ENCODE measurements at regions not wholly inside any gene's neighbourhood (a gene's known extent, or its start where the extent isn't known, plus 50 kb on each side); places are given as distances from the start of the nearest gene placed in this dataset.

- DNase-seq (ENCODE audit: low spot score) = peak; percentile 75
Observed at GRCh38 chr3:124401843-124402242, 328.4 kb upstream of the UMPS start.

- DNase-seq (ENCODE audit: low spot score) = no peak
Observed at GRCh38 chr3:124402791-124403190, 327.5 kb upstream of the UMPS start.

- no peak for DNase-seq (ENCODE audit: low spot score)
Observed at GRCh38 chr3:124404621-124405020, 325.6 kb upstream of the UMPS start.

GRCh38 chr3:124407260-124407659, 323.0 kb upstream of the UMPS start:
- DNase-seq (ENCODE audit: low spot score) = no peak

- peak; percentile 31 for DNase-seq (ENCODE audit: low spot score)
Observed at GRCh38 chr3:124409650-124410275, 320.5 kb upstream of the UMPS start.

- DNase-seq (ENCODE audit: low spot score) = no peak
Observed at GRCh38 chr3:124410471-124410870, 319.8 kb upstream of the UMPS start.

GRCh38 chr3:124411728-124412127, 318.5 kb upstream of the UMPS start:
- no peak for DNase-seq (ENCODE audit: low spot score)

GRCh38 chr3:124412644-124413043, 317.6 kb upstream of the UMPS start:
- DNase-seq (ENCODE audit: low spot score) = no peak

GRCh38 chr3:124413393-124413792, 316.9 kb upstream of the UMPS start:
- no peak for DNase-seq (ENCODE audit: low spot score)

- DNase-seq (ENCODE audit: low spot score) = peak; percentile 49
Observed at GRCh38 chr3:124413989-124414598, 316.2 kb upstream of the UMPS start.

- DNase-seq (ENCODE audit: low spot score) = no peak
Observed at GRCh38 chr3:124415446-124415960, 314.7 kb upstream of the UMPS start.

GRCh38 chr3:124419303-124419702, 310.9 kb upstream of the UMPS start:
- DNase-seq (ENCODE audit: low spot score) = no peak

GRCh38 chr3:124420392-124420791, 309.9 kb upstream of the UMPS start:
- no peak for DNase-seq (ENCODE audit: low spot score)

GRCh38 chr3:124422805-124423204, 307.4 kb upstream of the UMPS start:
- DNase-seq (ENCODE audit: low spot score) = no peak

GRCh38 chr3:124424396-124424795, 305.9 kb upstream of the UMPS start:
- no peak for DNase-seq (ENCODE audit: low spot score)

GRCh38 chr3:124425972-124426371, 304.3 kb upstream of the UMPS start:
- no peak for DNase-seq (ENCODE audit: low spot score)

- DNase-seq (ENCODE audit: low spot score) = peak; percentile 54
Observed at GRCh38 chr3:124428372-124429128, 301.7 kb upstream of the UMPS start.

- peak; percentile 45 for DNase-seq (ENCODE audit: low spot score)
Observed at GRCh38 chr3:124429129-124429815, 301.0 kb upstream of the UMPS start.

- DNase-seq (ENCODE audit: low spot score) = no peak
Observed at GRCh38 chr3:124431331-124431994, 298.8 kb upstream of the UMPS start.

GRCh38 chr3:124434176-124434575, 296.1 kb upstream of the UMPS start:
- no peak for DNase-seq (ENCODE audit: low spot score)

GRCh38 chr3:124435467-124435866, 294.8 kb upstream of the UMPS start:
- DNase-seq (ENCODE audit: low spot score) = no peak

- no peak for DNase-seq (ENCODE audit: low spot score)
Observed at GRCh38 chr3:124438813-124439212, 291.4 kb upstream of the UMPS start.

Measured in umbilical cord (tissue), 1 donor.